NCI-H2227 (cell line): ENCODE measurements at regions not wholly inside any gene's neighbourhood (a gene's known extent, or its start where the extent isn't known, plus 50 kb on each side); places are given as distances from the start of the nearest gene placed in this dataset.
A peak's percentile ranks its signal among the peaks of the same experiment; 100 is the strongest.

Experiments
- DNase-seq: peaks from one replicate; lab custom pipeline; 2025; ENCODE audit not compliant: unreplicated experiment; lab: John Stamatoyannopoulos, UW

DNA sequence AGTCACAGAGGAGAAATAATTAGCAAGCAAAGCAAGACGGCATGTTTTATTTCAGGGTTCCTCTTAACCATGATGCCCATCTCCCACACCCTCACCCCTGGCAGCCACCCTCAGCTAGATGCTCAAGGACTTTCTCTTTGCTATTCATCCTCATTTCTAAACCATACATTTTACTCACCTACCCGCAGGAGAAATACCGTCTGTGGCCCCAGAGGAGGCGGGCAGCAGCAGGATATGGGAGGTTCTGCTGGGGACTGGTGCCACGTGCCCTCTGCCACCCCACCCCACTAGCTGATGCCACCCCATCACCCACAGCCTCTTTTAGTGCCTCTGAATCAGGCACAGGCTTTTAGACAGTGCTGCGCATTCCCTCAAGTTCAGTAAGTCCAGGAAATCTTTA, 168.7 kb upstream of the ITGB1 start:
- no peak for DNase-seq

- DNase-seq = no peak
Measured at GRCh38 chr10:33125522-33126517, 167.8 kb upstream of the ITGB1 start.

DNA sequence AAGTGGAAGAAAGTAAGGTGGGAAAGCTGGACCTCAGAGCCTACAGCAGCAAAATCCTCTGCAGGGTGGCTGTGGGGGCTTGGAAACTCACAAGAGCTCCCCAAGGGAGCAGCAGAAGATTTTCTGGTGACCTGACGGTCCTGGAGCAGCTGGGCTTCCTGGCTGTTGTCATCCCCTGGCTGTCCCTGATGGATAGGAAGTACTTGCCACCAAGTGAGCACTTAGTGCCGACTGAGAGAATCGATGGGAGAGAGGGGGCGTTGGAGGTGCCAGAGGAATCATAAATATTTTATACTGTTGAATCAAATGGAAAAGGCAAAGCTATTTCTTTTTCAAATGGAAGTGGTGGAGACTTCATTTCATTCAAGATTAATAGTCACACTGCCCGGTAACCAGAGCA, 167.1 kb upstream of the ITGB1 start:
- no peak for DNase-seq

DNA sequence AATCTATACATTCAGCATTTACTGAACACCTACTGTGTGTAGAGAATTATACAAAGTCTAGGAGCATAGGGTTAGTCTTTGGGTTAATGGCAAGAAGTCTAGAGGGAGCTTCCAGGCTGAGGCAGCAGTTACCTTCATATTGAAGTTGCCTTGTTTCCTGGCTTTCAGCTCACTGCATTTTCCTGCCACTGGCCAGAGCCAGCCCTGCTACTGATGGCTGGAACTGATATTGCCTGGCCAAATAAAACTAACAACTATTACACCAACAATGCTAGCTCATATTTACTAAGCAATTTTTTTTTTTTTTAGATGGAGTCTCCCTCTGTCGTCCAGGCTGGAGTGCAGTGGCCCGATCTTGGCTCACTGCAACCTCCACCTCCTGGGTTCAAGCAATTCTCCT, 165.7 kb upstream of the ITGB1 start:
- no peak for DNase-seq

GRCh38 chr10:33122014-33122809, 164.2 kb upstream of the ITGB1 start:
- DNase-seq = no peak

DNA sequence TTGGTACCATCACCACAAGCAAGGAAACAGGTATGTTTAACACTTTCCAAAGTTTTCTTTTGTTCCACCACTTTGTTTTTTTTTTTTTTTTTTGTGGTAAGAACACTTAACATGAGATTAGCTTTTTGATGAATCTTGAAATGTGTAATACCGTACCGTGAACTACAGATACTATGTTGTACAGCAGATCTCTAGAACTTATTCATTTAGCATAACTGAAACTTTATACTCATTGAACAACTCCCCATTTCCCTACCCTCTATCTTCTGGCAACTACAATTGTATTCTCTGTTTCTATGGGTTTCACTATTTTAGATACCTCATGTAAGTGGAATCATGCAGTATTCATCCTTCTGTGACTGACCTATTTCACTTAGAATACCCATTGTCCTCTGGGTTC, 162.7 kb upstream of the ITGB1 start:
- no peak for DNase-seq

- DNase-seq = no peak
Measured at GRCh38 chr10:33120275-33120674, 162.2 kb upstream of the ITGB1 start.

GRCh38 chr10:33117816-33118215, 159.8 kb upstream of the ITGB1 start:
- no peak for DNase-seq

- DNase-seq = no peak
Measured at GRCh38 chr10:33117230-33117629, 159.2 kb upstream of the ITGB1 start.

- DNase-seq = peak; percentile 46
Measured at GRCh38 chr10:33115738-33116719, 158.0 kb upstream of the ITGB1 start.

GRCh38 chr10:33114451-33114952, 156.5 kb upstream of the ITGB1 start:
- DNase-seq = no peak

- no peak for DNase-seq
Measured at GRCh38 chr10:33113466-33113865, 155.4 kb upstream of the ITGB1 start.

GRCh38 chr10:33112831-33113455, 154.9 kb upstream of the ITGB1 start:
- DNase-seq = no peak

DNA sequence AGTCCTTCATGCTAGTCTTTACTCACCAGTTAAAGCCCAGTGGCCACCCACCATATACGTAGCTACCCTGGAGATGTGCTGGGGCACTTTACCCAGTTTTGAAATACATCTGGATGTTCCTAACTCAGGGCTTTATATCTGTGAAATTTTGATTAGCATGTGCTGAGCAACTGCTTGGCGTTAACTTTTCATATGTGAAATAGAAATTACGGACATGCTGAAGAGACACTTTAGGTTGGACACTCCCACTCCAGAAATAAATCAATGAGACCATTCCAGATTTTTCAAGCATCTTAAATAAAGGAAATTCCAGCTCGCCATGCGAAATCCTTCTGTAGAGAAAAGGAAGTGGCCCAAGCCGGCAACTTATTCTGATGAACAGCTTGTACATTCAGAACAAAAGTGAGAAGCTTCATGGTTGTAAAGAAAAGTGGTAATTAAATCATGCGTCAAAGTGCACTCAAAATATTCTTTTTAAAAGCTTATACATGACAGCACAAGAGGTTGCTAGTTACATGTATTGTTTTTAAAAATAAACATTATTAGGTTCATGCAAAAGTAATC, 153.5 kb upstream of the ITGB1 start:
- DNase-seq = no peak

DNA sequence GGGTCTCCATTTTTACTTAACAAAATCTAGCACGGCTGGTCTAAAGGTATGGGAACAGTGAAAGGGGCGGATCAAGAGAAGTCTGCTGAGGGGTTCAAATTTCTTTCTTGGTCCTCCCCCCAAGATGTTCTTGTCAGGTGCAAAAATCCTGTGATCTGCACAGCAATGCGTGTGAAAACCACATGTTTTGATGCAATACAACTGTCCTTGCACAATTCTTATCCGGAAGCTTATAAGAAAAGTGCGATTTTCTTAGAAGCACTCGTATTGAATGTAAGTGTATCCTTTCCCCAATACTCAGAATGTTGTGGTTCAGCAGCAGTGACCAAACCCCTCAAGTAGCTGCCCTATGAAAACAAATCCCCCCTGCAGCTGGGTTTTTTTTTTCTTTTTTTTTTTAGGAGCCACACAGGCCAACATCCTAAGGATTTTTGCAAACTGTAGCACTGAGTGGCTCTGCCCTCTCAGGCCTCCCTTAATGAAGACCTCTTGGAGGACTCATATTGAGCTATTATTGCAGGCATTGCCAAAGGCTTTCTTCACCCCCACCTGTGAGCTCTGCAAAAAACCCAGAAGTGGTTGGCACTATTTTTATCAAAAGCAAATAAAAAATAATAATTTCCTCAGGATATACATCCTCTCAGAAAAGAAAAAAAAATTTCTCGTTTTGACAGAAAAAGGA, 151.9 kb upstream of the ITGB1 start:
- DNase-seq = no peak

DNA sequence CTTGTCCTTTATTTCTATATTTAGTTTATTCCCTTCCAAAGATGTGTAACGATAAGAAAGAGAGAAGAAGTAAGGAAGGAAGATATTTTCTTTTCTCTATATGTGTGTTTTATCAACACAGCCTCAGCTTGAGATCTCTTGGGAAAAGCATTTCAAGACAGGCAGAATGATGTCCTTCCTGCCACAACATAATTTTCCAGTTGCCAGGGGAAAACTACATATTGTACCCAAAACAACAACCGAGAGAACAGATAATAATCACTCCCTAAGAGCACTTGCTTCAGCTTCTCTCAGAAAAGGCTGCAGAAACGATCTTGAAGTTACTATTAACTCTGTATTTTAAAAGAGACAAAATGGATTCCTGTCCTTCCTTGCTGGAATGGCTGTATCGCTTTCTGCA, 151.4 kb upstream of the ITGB1 start:
- DNase-seq = no peak

- DNase-seq = no peak
Measured at GRCh38 chr10:33107953-33108352, 149.9 kb upstream of the ITGB1 start.

- DNase-seq = no peak
Measured at GRCh38 chr10:33106767-33107166, 148.7 kb upstream of the ITGB1 start.

GRCh38 chr10:33103863-33104379, 145.9 kb upstream of the ITGB1 start:
- no peak for DNase-seq
